Stimulated activated CD8-positive, alpha-beta memory T cell treated with anti-CD3 and anti-CD28 coated beads, Interleukin-12 subunit alpha, Interleukin-12 subunit beta, amount 100 ng/mL, for 24 hours (primary cell): ENCODE measurements at regions not wholly inside any gene's neighbourhood (a gene's known extent, or its start where the extent isn't known, plus 50 kb on each side); places are given as distances from the start of the nearest gene placed in this dataset.
"Not testable (repeated sequence)": the region's sequence is repeated elsewhere in the genome, so short reads cannot be mapped to it uniquely, and the experiment has no call there.

Source experiments
- DNase-seq: peaks from one replicate; pipeline ENCODE4 v3.0.0-alpha.2; 2020; ENCODE audit errors: extremely low read depth

GRCh38 chr14:21846227-21846885 lies 172.7 kb upstream of the OR4E1 start:
- peak; percentile 31 for DNase-seq

GRCh38 chr14:21840765-21841164 lies 167.1 kb upstream of the OR4E1 start:
- no peak for DNase-seq

GRCh38 chr14:21833836-21834235 lies 160.2 kb upstream of the OR4E1 start:
- DNase-seq: no peak

- no peak for DNase-seq
Observed at GRCh38 chr14:21825845-21826244, 152.2 kb upstream of the OR4E1 start.

GRCh38 chr14:21825149-21825743 lies 151.6 kb upstream of the OR4E1 start:
- no peak for DNase-seq

GRCh38 chr14:21822109-21822508 lies 148.5 kb upstream of the OR4E1 start:
- no peak for DNase-seq

DNA sequence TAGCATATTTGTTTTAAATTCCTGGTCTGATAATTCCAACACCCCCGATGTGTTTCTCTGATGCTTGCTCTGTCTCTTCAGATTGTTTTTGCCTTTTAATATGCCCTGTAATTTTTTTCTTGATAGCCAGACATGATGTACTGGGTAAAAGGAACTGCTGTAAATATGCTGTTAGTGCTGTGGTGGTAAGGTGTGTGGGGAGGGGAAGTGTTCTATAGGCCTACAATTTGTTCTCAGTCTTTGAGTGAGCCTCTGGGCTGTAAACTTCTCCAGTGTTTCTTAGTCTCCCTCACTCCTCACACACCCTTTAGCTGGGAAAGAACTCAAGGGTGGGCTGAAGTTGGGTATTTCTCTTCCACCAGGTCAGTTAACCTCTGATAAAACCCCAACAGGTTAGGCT lies 147.0 kb upstream of the OR4E1 start:
- no peak for DNase-seq

DNA sequence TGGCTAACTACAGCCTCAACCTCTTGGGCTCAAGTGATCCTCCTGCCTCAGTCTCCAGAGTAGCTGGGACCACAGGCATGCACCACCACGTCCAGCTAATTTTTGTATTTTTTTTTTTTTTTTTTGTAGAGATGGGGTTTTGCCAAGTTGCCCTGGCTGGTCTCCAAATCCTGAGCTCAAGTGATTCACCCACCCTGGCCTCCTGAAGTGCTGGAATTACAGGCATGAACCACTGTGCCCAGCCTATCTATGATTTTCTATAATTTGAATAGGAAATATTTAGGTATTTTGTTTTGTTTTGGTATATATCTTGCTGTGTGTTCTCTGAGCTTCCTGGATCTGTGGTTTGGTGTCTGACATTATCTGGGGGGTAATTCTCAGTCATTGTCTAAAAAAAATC lies 146.3 kb upstream of the OR4E1 start:
- not testable (repeated sequence) for DNase-seq

- DNase-seq: not testable (repeated sequence)
Observed at GRCh38 chr14:21817010-21817409, 143.4 kb upstream of the OR4E1 start.

- DNase-seq: no peak
Observed at GRCh38 chr14:21807975-21808374, 134.4 kb upstream of the OR4E1 start.

GRCh38 chr14:21804981-21805380 lies 131.4 kb upstream of the OR4E1 start:
- DNase-seq: no peak

DNA sequence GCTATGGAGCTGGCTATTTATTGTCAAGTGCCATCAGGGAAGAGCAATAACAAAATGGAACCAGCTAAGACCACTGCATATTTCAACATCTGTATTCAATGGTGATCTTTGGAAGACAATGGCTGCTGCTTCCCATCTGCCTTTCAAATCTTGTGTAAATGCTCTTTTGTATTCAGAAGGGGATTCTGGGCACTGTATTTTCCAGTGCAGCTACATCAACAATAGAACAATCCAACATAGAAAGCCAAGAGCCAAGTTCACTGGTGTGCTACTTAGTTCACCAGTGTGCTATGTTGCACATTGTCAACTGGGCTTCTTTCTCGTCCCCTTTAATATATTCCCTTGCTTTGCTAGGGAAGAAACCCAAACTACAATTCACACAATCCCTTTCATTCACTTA lies 128.8 kb upstream of the OR4E1 start:
- DNase-seq: no peak

DNA sequence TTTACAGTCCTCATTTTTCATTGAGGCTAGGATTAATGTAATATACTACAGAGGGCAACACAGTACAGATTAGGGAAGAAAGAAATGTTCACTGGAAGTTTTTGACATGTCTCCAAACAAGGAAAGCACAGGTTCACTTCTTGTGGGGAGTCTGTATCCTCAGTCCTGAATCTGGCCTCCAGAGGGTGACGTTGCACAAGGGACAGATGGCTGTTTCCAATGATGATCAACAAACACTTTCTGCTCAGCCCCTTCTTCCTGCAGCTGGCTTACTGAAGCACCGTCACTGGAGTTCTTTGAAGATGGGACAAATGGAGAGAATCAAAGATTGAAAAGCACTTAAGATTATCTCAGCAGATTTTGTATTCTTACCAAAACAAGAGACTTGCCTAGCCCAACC lies 123.3 kb upstream of the OR4E1 start:
- DNase-seq: no peak

GRCh38 chr14:21795456-21795855 lies 121.8 kb upstream of the OR4E1 start:
- no peak for DNase-seq

- DNase-seq: no peak
Observed at GRCh38 chr14:21791749-21792148, 118.1 kb upstream of the OR4E1 start.

- not testable (repeated sequence) for DNase-seq
Observed at GRCh38 chr14:21788687-21789086, 115.1 kb upstream of the OR4E1 start.

- not testable (repeated sequence) for DNase-seq
Observed at GRCh38 chr14:21787242-21787641, 113.6 kb upstream of the OR4E1 start.

DNA sequence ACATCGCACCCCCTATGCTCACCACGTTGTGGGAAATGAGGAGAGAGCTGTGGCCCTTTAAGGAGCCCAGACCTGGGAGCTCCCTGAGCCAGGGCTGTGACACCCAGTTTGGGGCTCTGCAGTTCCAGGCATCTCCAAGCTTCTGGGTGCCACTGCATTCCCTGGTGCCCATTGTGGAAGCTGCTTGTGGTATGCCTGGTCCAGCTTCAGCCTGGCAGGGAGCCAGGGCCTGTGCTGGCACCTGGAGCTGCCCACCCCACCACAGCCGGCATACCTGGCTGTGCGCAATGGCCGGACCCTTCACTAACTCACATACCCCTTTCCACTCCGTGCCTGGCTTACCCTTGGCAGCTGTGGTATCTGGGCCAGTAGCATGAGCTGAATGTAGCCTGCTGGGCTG lies 107.9 kb upstream of the OR4E1 start:
- no peak for DNase-seq

DNA sequence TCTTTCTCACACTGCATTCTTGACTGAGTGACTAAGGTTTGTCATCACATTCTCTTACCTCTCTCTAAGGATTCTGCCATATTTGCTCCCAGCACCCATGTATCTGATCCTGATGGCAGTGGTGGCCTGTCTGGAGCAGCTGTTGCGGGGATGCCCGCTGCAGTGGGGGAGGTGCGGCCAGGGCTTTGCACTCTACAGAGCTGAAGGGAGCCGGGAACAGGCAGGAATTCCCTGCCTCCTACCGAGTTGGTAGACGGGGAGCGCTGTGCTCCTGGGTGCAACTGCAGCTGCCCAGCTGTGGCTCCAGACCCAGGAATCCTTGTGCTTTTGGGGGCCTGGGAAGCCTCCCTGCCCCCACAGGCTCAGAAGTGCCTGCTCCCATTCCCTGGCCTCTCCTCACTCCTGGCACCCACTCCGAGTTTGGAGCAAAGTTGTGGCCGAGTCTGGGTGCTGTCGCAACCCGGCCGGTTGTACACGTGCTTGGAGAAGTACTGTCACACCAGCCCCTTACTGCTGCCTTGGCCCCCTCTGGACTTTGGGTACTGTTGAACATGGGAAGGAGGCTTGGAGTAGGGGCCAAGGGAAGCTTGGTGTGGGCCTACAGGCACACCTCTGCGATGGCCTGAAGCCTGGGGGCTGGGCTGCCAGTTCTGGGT lies 106.9 kb upstream of the OR4E1 start:
- DNase-seq: no peak

DNA sequence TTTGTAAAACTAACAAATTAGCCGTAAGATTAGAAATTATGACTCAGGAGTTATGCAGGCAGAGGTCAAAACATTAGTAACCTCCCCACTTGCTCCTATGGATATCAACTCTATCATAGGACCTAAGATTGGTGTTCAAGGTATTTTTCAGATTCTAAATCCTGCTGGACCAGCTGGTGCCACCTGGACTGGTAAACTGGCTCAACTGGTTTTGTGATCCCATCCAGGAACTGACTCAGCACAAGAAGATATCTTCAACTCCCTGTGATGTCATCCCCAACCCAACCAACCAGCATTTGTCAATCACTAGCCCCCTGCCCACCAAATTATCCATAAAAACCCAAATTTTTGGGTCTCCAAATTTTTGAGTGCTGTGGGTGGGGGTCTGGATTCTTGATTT lies 98.1 kb upstream of the OR4E1 start:
- no peak for DNase-seq

GRCh38 chr14:21768875-21769257 lies 95.2 kb upstream of the OR4E1 start:
- DNase-seq: no peak

DNA sequence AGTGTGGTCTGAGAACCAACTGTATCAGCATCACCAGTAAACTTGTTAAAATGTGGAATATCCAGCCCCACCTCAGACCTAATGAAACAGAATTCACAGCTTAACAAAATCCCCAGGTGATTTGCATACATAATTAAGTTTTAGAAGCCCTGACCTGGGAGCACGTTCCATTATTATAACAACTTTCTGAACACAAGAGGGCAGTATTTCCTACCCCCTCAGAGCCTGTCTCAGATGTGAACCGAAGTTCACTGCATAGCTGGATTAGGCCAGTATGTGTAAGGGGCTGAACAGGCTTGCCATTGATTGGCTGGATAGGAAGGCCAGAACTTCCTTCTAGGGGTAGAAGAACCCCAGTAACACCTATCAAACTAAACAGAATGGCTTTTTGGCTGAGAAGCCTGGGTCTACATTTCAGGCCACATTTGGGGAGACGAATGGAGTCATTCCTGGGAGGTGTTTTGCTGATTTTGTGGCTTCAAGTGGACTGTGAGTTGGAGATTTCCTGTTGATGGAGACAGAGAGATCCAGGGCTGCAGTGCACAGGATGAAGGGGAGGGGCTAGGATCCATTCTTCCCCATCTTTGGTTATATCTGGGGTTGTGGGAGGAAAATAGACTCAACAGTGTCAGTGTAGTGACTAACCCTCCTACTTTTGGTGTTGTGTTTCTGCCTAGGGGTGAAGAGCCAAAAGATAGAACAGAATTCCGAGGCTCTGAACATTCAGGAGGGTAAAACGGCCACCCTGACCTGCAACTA lies 94.7 kb upstream of the OR4E1 start:
- no peak for DNase-seq

GRCh38 chr14:21760360-21760759 lies 86.7 kb upstream of the OR4E1 start:
- DNase-seq: not testable (repeated sequence)
